HCT116 (cell line): ENCODE measurements at regions not wholly inside any gene's neighbourhood (a gene's known extent, or its start where the extent isn't known, plus 50 kb on each side); places are given as distances from the start of the nearest gene placed in this dataset.
A peak's percentile ranks its signal among the peaks of the same experiment; 100 is the strongest.

ENCODE experiments used
- ATAC-seq: fragments of 200-7000 bp; cut with Tn5 transposase; 2 replicates; pipeline ENCODE4 v1.9.1; 2020; ENCODE audit warnings: mild to moderate bottlenecking, moderate library complexity
- BruUV-seq: library from RNA; stranded (reverse); fragments of 400-500 nt; replicated peaks from 2 replicates; lab custom pipeline; 2021; lab: Mats Ljungman, UMichigan
- CTCF ChIA-PET: fragments of 300-600 bp; sonication (Branson Sonifier 250); formaldehyde crosslinking; loops from one replicate; lab custom pipeline; 2021; ENCODE audit warnings: antibody characterized with exemption; lab: Charles Lee
- POLR2A ChIA-PET: fragments of 300-600, 350-600 bp; sonication (Branson Sonifier 250); formaldehyde crosslinking; loops from one replicate; lab custom pipeline; 2021; ENCODE audit warnings: antibody characterized with exemption; lab: Charles Lee
- RAD21 ChIA-PET, 2 experiments: fragments of 300-600 bp; sonication (Branson Sonifier 250); formaldehyde crosslinking; loops; one replicate each; lab custom pipeline; 2023; ENCODE audit warnings: low total read pairs in 2 of 2; ENCODE audit not compliant: uncharacterized antibody in 2 of 2, unreplicated experiment in 2 of 2, low non-redundant PET in 1 of 2; lab: Charles Lee
- DNase-seq: peaks from one replicate; pipeline ENCODE4 v3.0.0-alpha.2; 2010; ENCODE audit warnings: low read depth, low spot score
- H2AFZ ChIP-seq: fragments of 200-600 bp; shearing (Covaris generic), sonication (generic); 2 replicates; pipeline ENCODE4 v1.6.1; 2017; ENCODE audit warnings: low read depth, mixed run types, mixed read lengths, antibody characterized with exemption, low read length; ENCODE audit not compliant: poor library complexity, severe bottlenecking
- H3K27ac ChIP-seq: 2 replicates; pipeline ENCODE4 v1.5.1; 2012; ENCODE audit warnings: low read depth, low read length
- H3K27me3 ChIP-seq: fragments of 200-600 bp; sonication (generic); 2 replicates; pipeline ENCODE4 v1.6.1; 2016; ENCODE audit warnings: mixed run types, low read length, mixed read lengths; ENCODE audit not compliant: insufficient read depth
- H3K36me3 ChIP-seq, 2 experiments: fragments of 200-500 bp in 1 of 2; fragments of 200-600 bp in 1 of 2; sonication (Bioruptor generic) in 1 of 2; sonication (generic) in 1 of 2; 2 replicates each; pipeline versions ENCODE4 v1.5.1 to v1.6.1; 2014 to 2016; ENCODE audit warnings: low read length in 2 of 2, inconsistent platforms in 1 of 2, mixed read lengths in 1 of 2, mixed run types in 1 of 2; ENCODE audit not compliant: insufficient read depth in 2 of 2, control insufficient read depth in 1 of 2
- H3K4me1 ChIP-seq, 2 experiments: fragments of 200-600 bp in 1 of 2; sonication (generic) in 1 of 2; 2 replicates each; pipeline versions ENCODE4 v1.5.1 to v1.6.1; 2012 to 2017; ENCODE audit warnings: low read length in 2 of 2, inconsistent platforms in 1 of 2, mild to moderate bottlenecking in 1 of 2, mixed read lengths in 1 of 2, mixed run types in 1 of 2, moderate library complexity in 1 of 2; ENCODE audit not compliant: insufficient read depth in 2 of 2, control insufficient read depth in 1 of 2
- H3K4me2 ChIP-seq: fragments of 200-600 bp; sonication (generic); 2 replicates; pipeline ENCODE4 v1.6.1; 2017; ENCODE audit warnings: mixed run types, low read length, mixed read lengths
- H3K4me3 ChIP-seq, 2 experiments: fragments of 200-600 bp in 1 of 2; sonication (generic) in 1 of 2; replicated peaks in 1 of 2; 2 replicates each; pipeline ENCODE4 v1.5.1; 2011 to 2016; ENCODE audit warnings: low read length in 2 of 2, control low read depth in 1 of 2, low read depth in 1 of 2, mild to moderate bottlenecking in 1 of 2, mixed read lengths in 1 of 2, mixed run types in 1 of 2
- H3K79me2 ChIP-seq: fragments of 200-600 bp; sonication (generic); 2 replicates; pipeline ENCODE4 v1.6.1; 2017; ENCODE audit warnings: mild to moderate bottlenecking, mixed run types, low read length, moderate library complexity, mixed read lengths; ENCODE audit not compliant: insufficient read depth
- H3K9ac ChIP-seq: fragments of 200-600 bp; sonication (generic); 2 replicates; pipeline ENCODE4 v1.6.1; 2016; ENCODE audit warnings: low read length, mixed read lengths
- H3K9me2 ChIP-seq: fragments of 200-600 bp; sonication (generic), shearing (Covaris generic); 2 replicates; pipeline ENCODE4 v1.6.1; 2017; ENCODE audit warnings: mixed run types, mild to moderate bottlenecking, moderate library complexity; ENCODE audit not compliant: insufficient read depth
- H3K9me3 ChIP-seq, 2 experiments: fragments of 200-500 bp in 1 of 2; fragments of 200-600 bp in 1 of 2; sonication (Bioruptor generic) in 1 of 2; sonication (generic) in 1 of 2; 2 replicates each; pipeline ENCODE4 v1.6.1; 2014 to 2017; ENCODE audit warnings: low read length in 2 of 2, mixed read lengths in 2 of 2, inconsistent platforms in 1 of 2, low read depth in 1 of 2, mild to moderate bottlenecking in 1 of 2, mixed run types in 1 of 2, moderate library complexity in 1 of 2; ENCODE audit not compliant: control insufficient read depth in 1 of 2, insufficient read depth in 1 of 2
- H4K20me1 ChIP-seq: fragments of 200-600 bp; sonication (generic), shearing (Covaris generic); 2 replicates; pipeline ENCODE4 v1.6.1; 2017; ENCODE audit warnings: mixed run types, mild to moderate bottlenecking, moderate library complexity; ENCODE audit not compliant: insufficient read depth
- EZH2 ChIP-seq: fragments of 200-600 bp; sonication (generic); IDR thresholded peaks from 2 replicates; pipeline ENCODE4 v1.6.1; 2017; ENCODE audit warnings: antibody characterized with exemption, mixed run types
- EZH2phosphoT487 ChIP-seq: fragments of 200-600 bp; IDR thresholded peaks from 2 replicates; pipeline ENCODE4 v1.6.1; 2018; ENCODE audit warnings: antibody characterized with exemption, borderline replicate concordance
- MAX ChIP-seq: IDR thresholded peaks from 2 replicates; pipeline ENCODE4 v1.6.1; 2012
- POLR2A ChIP-seq: IDR thresholded peaks from 2 replicates; pipeline ENCODE4 v1.7.0; 2011; ENCODE audit warnings: borderline replicate concordance; ENCODE audit not compliant: insufficient read depth, insufficient read length; ENCODE audit errors: extremely low read depth
- RAD21 ChIP-seq: IDR thresholded peaks from 2 replicates; pipeline ENCODE4 v1.6.1; 2012; ENCODE audit warnings: low read depth, mild to moderate bottlenecking
- REST ChIP-seq: IDR thresholded peaks from 2 replicates; pipeline ENCODE4 v1.6.1; 2012; ENCODE audit warnings: low read depth
- SIN3A ChIP-seq: IDR thresholded peaks from 2 replicates; pipeline ENCODE4 v1.6.1; 2012; ENCODE audit warnings: low read depth
- YY1 ChIP-seq: IDR thresholded peaks from 2 replicates; pipeline ENCODE4 v1.6.1; 2011; ENCODE audit warnings: low read length, low read depth, moderate library complexity, mild to moderate bottlenecking; ENCODE audit not compliant: insufficient replicate concordance; ENCODE audit errors: extremely low read depth
- ZBTB33 ChIP-seq: IDR thresholded peaks from 2 replicates; pipeline ENCODE4 v1.6.1; 2011; ENCODE audit warnings: mild to moderate bottlenecking, low read length, moderate library complexity; ENCODE audit not compliant: insufficient replicate concordance; ENCODE audit errors: extremely low read depth
- ZNF274 ChIP-seq: fragments of 200-500 bp; sonication (Bioruptor generic); IDR thresholded peaks from 2 replicates; pipeline ENCODE4 v1.6.1; 2014; ENCODE audit warnings: mild to moderate bottlenecking, low read depth, low read length, inconsistent platforms
- intact Hi-C: fragments of 100-400 bp; cut with micrococcal nuclease; formaldehyde crosslinking; loops from 2 replicates; pipeline ENCODE4 v1.10.0; 2022

GRCh38 chr7:155963356-155963755, 151.1 kb upstream of the SHH start:
- intact Hi-C loops = loop anchor here (5.0 to 10.0 kb wide), 5 partner anchors 146 to 939 kb away; partner anchors contain the start of gene RNF32
- ChIA-PET POLR2A (interaction anchor here (1.2 kb wide), 1 partner anchor 151 kb away, joined by 3 read pairs; the partner anchor contains the start of gene SHH), RAD21 (no interaction called here), CTCF (no interaction called here)
- Histone ChIP-seq H3K4me2 (peak overlapping the region; percentile 92), H3K27me3 (no peaks in the 10 kb centered on the region), H2AFZ (no peak overlapping the region), H3K4me3 (no peak overlapping the region), H3K9ac (no peak overlapping the region), H3K79me2 (no peaks in the 10 kb centered on the region), H3K4me1 (peaks cover 66 to 78% of the 10 kb centered on the region in 2 experiments), H3K9me2 (no peaks in the 10 kb centered on the region), H3K27ac (peak overlapping the region; percentile 95; the same call in 1 of the 2 replicates), H3K9me3 (no peaks in the 10 kb centered on the region), H4K20me1 (no peaks in the 10 kb centered on the region), H3K36me3 (no peaks in the 10 kb centered on the region)
- no peak for TF ChIP-seq POLR2A
- no peak for TF ChIP-seq REST
- TF ChIP-seq EZH2phosphoT487 = no peak
- no peak for TF ChIP-seq SIN3A
- no TSS peak for BruUV-seq
- ATAC-seq (no peak), DNase-seq (no peak)

- BruUV-seq = no TSS peak
- CTCF ChIA-PET = no interaction called here
- H4K20me1 ChIP-seq = no peaks in the 10 kb centered on the region
- peaks cover 66 to 79% of the 10 kb centered on the region in 2 experiments for H3K4me1 ChIP-seq
- no peaks in the 10 kb centered on the region for H3K9me2 ChIP-seq
- no peaks in the 10 kb centered on the region for H3K79me2 ChIP-seq
- no peaks in the 10 kb centered on the region for H3K27me3 ChIP-seq
- no peaks in the 10 kb centered on the region for H3K9me3 ChIP-seq
- H3K27ac ChIP-seq = peak overlapping the region; percentile 95
- ATAC-seq (no peak), DNase-seq (no peak)
- H3K36me3 ChIP-seq = no peaks in the 10 kb centered on the region
- H3K4me2 ChIP-seq = peak overlapping the region; percentile 92
- POLR2A ChIA-PET = interaction anchor here (0.9 to 3.8 kb wide), 3 partner anchors 12 to 641 kb away, joined by 3 to 37 read pairs (median 3); partner anchors contain the start of gene SHH
- peak overlapping the region; percentile 76 for H3K9ac ChIP-seq
- intact Hi-C loops = loop anchor here (1.0 to 10.0 kb wide), 6 partner anchors 12 to 939 kb away; partner anchors contain the start of gene RNF32
- RAD21 ChIA-PET = no interaction called here
- no peak overlapping the region; a peak in 1 of 4 replicates for H3K4me3 ChIP-seq
- no peak overlapping the region for H2AFZ ChIP-seq
- TF ChIP-seq YY1 (no peak), ZBTB33 (no peak), EZH2 (no peak), REST (no peak), RAD21 (no peak), MAX (no peak), ZNF274 (no peak)
Measured at GRCh38 chr7:155962968-155963300, 150.7 kb upstream of the SHH start.
